Activated CD4-positive, alpha-beta T cell treated with anti-CD3 and anti-CD28 coated beads for 24 hours (primary cell): ENCODE measurements at regions not wholly inside any gene's neighbourhood (a gene's known extent, or its start where the extent isn't known, plus 50 kb on each side); places are given as distances from the start of the nearest gene placed in this dataset.

ENCODE experiments used
- DNase-seq, 2 donors: peaks; one replicate each; pipeline ENCODE4 v3.0.0-alpha.2; 2020; ENCODE audit warnings: low read depth in 2 of 2

DNA sequence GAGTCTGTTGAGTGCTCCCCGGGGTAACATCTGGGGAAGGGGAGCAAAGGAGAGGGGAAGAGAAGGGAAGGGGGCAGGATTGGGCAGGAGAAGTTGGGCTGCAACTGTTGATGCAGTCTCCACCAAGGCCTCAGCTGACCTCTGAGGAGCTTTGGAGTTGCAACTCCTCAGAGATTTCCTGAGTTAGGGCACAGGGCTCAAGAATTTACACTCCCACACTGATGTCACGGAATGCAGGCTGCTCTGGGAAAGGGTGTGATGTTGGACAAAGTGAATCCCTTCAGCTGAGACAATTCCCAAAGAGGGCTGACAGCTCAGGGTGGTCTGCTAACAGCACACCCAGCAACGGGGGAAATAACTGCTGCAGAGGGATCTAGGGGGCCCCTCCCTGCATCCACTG lies 295.6 kb downstream of the PCNX1 start:
- no peak for DNase-seq

DNA sequence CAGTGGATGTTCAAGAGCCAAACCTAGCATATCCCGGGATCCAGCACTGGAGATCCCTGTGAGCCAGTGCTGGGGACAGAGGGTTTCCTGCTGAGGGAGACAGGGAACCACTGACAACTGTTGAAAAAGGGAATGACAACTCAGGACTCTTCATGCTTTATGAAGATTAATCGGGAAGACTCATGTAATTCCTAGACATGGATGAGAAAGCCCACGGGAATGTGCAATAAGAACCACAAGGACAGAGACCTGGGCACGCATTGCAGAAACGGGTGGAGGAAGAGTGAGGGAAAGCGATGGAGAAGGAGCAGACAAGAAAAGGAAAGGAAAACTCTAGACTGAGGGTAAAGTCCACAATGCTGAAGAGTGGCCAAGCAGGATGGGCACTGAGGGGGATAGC lies 296.0 kb downstream of the PCNX1 start:
- no peak for DNase-seq

DNA sequence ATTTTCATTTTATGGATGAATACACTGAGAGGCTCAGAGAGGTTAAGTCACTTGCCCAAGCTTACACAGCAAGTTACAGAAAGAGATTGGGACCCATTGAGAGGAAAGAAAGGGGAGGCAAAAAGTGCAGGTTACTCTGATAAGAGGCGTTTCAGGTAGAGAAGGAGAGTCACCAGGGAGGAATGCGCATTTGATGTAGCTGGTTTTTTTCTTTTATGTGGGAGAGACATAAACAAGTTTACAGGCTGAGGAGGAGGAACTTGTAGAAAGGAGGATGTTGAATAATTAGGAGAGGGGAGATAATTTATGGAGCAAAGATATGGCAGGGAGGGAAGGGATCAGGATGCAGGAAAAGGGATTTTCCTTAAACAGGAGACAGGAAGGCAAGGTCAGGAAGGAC lies 297.0 kb downstream of the PCNX1 start:
- DNase-seq: no peak

DNA sequence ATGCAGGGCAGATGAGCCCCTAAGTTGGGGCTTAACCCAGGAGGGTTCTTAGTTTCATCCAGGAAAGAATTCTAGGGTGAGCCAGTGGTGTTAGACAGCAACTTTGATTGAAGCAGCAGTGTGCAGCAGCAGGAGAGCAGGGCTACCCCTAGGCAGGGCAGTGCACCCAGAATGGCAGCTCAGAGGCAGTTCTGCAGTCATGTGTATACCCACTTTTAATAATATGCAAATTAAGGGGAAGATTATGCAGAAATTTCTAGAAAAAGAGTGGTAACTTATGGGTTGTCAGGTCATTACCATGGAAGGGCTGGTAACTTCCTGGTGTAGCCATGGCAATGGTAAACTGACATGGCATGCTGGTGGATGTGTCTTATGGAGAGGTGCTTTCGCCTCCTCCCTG lies 297.5 kb downstream of the PCNX1 start:
- DNase-seq: no peak

DNA sequence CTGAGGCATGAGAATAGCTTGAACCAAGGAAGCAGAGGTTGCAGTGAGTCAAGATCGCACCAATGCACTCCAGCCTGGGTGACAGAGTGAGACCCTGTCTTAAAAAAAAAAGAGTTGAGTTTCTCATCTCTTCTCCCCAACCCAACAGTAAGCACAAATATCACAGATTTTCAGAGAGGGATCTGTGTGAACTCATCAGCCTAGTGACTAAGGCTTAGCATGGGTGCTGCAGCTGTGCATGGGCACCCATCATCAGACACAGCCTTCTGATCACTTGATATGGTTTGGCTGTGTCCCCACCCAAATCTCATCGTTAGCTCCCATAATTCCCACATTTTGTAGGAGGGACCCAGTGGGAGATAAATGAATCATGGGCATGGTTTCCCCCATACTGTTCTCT lies 298.9 kb downstream of the PCNX1 start:
- DNase-seq: no peak

DNA sequence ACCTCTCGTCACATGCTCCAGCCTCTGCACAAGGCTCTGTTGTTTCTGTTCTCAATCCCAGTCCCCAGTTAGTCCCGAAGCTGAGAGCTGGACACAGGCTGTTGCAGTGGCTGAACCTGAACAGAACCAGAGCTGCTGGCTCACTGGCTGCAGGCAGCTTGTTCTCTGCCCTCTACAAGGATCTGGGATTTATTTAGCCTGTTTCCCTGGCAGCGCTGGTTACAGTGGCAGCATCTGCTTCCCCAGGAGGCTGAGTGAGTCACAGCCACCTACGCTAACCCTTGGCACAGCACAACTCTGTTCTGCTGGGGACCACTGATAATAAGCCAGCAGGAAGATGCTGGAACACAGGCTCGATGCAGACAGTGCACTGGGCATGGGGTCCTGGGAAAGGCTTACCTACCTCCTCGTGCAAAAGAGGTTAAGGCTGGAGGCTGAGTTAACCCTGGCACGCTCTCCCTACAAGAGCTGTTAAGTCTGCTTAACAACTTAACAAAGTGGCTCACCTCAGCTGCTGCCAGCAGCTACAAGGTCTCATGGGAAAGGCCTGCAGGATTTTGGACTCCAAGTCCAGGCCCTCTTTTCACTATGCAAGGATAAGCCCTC lies 299.6 kb downstream of the PCNX1 start:
- DNase-seq: no peak

DNA sequence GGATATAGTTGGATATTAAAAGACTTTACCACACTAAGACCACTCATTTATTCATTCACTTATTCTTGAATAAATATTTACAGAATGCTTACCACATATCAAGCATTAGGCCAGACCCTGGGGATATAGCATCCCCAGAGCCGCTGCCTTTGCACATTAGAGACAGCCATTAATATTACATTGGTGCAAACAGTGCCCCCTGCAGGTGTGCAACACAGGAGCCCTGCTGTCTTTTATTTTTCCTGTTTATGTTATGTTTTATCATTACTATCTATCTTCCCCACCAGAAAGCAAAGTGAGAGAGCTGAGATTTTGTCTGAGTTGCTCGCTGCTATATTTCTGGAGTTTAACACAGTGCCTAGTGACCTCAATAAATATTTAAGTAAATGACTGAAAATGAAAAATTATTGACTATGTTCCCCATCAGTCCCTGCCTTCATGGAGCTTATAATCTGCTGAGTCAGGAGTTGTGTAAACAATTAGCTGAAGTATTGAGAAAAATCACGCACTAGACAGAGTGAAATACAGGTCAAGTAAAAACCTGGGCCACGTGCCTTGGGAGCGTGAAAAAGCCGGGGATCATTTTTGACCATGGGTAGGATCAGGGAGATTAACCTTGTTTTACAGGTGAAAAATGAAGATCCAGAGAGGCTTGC lies 301.6 kb downstream of the PCNX1 start:
- no peak for DNase-seq

DNA sequence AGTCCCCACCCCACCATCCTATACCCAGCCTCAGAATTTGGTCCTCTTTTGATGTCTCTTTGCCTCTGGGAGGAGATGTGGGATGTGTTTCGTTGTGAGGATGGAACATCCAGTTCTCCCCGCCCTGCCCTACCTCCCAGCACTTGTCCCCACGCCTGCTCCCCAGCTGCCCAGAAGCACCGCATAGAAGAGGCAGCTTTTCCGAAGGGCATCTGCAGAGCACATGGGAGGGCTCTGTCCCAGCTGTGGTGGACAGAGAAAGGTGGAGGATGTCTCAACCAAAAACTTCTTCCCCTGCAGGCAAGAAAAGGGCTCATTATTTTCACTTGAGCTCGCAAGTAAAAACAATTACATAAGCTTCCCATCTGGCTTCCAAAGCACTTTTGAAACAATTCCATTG lies 302.6 kb downstream of the PCNX1 start:
- no peak for DNase-seq

DNA sequence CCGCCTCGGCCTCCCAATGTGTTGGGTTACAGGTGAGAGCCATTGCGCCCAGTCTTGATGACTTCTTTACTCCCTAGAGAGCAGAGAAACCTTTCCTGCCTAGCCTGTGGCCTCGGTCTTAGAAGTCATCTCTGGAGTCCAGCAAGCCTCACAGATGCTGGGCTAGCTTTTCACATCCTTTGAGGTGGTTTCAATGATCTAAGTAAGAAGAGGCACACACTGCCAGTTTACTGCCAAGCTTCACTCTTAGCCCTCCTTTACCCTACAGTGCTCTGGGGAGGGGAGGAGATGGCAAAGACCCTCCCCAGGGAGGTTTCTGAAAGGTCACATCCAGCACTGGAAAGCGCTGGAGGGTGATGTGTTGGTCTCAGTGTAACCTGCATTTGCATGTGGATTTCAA lies 304.8 kb downstream of the PCNX1 start:
- DNase-seq: no peak

DNA sequence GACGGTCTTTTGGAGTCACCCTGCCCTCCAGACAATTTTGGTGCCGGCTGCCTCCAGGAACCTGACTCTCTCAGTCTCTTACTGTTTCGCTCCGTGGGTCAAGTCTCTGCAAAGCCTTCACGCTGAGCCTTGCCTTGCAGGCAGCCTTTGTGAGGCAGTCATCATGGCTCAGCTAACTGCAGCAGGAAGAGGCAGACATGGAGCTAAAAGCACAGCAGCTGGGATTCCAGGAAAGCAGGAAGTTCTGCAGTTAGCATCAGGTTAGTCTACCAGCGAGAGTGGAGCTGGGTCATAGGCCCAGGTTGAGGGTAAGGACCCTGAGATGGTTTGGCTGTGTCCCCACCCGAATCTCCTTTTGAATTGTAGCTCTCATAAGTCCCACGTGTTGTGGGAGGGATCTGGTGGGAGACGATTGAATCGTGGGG lies 305.4 kb downstream of the PCNX1 start:
- DNase-seq: no peak

DNA sequence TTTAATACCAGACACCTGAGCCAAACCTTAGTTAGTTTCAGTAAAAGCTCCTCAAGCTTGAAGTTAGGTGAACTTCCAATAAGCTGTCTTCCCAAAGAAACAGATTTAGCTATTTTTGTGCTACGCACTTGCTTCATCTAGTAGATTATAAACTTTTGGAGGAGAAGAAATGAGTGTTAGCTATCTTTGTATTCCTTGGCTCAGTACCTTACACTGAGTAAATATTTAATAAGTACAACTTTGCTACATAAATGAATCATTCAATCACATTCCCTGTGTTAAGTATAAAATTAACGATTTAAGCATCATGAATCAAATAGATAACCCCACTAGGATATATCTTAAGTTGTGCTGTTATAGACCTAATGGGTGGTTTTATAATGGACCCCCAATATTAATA lies 307.0 kb downstream of the PCNX1 start:
- no peak for DNase-seq

DNA sequence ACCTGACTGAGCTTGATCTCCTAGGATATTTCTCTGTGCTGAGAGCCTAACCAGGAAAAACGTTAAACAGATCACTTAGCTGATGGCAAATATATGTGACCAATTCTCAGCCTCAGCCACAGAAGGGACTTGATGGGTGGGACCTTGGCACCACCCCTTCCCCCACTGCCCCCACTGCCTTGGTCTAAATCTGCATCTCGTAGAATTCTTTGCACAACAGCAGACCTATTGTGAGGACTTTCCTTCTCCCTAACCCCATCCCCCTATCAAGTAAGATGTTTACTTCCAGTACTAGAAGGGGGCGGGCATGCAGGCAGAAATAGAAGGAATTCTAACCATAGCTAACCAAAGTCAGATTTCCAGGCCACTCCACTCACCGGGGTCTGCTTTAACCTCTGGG lies 313.2 kb downstream of the PCNX1 start:
- no peak for DNase-seq

DNA sequence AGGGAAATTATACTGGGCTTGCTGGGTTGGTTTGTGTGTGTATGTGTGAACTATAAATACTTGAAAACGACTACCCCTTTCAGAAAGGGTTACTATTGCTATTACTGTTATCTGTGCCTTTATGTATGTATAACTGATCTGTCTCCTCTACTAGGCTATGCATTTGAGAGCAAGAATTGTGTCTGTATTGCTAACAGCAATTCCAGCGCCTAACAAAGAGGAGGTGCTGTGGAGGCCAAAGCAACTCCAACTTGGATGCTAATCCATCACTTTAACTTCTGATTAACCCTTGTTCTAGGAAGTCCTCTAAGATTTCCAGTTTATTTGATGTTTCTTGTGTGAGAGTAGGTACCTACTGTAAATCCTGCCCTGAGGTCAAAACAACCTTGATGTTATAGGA lies 313.9 kb downstream of the PCNX1 start:
- no peak for DNase-seq

DNA sequence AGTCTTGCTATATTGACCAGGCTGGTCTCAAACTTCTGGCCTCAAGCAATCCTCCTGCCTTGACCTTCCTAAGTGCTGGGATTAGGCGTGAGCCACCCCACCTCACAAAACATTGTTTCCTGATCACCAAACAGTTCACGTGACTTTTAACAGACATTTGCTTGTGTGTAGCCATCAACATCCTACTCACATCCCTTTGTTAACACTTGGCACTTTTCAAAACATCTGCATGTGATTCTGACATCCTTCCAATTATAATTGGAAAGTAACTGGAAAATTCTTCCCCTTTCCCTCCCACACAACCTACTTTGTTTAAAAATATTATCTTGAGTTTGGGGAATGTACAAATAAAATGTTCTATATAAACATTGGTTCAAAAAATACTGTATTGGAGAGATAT lies 317.9 kb downstream of the PCNX1 start:
- no peak for DNase-seq

DNA sequence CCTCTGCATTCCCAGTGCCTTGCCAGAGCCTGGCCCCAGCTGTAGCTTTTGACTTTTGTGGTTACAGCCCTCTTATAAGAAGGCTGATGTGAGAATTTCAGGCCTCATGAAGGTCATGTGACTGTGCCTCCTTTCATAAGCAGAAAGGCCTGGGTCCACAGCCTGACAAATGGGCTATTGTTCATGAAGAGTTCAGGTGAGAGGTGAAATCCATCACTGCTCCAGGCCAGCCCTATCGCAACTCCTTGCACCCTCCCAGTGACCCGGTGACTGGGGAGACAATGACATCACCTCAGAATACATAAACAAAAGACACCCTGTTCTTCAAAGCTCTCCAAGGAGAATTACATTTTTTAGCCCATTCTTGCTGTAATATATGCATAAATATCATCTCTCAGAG lies 321.5 kb downstream of the PCNX1 start:
- no peak for DNase-seq

DNA sequence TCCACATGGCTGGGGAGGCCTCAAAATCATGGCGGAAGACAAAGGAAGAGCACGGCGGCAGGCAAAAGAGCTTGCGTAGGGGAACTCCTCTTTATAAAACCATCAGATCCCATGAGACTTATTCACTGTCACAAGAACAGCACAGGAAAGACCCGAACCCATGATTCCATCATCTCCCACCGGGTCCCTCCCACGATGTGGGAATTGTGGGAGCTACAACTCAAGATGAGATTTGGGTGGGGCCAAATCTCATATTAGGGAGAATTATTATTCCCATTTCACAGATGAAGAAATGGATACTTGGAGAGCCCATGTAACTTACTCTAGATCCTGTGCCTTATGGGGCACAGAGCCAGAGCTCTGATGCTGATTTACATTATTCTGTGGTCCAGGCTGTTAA lies 322.6 kb downstream of the PCNX1 start:
- no peak for DNase-seq

DNA sequence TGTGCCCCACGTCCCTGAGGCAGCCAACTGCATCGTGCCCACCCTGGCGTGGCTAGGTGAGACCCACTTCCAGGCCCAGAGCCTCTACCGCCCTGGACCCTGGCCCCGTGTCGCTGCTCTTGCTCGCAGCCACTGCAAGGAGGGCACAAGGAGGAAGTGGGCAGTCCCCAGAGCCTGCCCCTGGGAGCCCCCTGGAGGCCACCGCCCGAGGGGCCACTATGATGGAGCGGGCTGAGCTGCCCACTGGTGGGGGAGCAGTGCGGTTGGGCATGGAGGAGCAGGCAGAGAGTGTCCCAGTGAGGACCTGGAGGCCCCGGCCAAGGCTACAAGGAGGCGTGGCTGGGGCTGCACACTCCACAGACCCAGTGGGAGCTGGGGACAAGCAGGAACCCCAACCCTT lies 323.6 kb downstream of the PCNX1 start:
- DNase-seq: no peak

DNA sequence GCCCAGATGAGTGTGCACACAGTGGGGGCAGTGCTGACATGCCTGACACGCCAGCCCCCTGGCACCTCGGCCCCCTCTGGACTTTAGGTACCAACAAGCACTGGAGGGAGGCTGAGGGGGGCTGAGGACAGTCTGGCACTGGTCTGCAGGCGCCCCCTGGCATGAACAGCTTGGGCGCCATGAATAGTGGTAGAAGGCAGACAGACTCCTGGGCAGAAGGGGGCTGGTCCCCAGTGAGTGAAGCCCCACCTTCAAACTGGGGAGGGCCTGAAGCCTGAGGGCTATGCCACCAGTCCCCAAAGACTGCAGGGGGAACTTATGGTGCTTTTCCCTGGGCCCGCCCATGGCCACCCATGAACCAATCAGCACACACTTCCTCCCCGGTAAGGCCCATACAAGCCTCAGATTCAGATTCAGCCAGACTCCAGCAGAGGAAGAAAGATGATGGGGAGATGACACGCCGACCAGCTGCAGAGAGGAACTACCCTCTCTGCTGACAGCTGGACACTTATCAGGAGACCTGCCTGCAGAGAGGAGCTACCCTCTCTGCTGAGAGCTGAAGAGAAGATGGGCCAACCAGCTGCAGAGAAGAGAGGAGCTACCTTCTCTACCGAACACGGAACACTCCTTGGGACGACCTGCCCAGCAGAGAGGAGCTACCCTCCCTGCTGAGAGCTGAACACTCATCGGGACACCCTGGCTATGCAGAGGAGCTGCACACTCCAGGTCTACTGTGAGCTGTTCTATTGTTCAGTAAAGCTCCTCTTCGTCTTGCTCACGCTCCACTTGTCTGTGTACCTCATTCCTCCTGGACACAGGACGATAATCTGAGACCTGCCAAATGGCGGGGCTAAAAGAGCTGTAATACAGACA lies 324.5 kb downstream of the PCNX1 start:
- DNase-seq: no peak

DNA sequence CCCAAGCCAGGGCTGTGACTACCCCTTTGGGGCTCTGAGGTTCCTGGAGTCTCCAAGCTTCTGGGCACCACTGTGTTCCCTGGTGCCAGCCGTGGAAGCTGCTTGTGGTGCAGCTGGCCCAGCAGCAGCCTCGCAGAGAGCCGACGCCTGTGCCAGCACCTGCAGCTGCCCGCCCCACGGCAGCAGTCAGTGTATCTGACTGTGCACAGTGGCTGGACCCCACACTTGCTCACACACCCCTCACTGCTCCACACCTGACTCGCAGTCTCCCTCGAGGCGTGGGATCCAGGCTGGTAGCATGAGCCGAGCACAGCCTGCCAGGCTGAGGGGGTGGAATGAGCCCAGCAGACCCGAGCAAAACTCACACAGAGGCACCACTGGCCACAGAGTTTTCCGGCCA lies 325.2 kb downstream of the PCNX1 start:
- DNase-seq: no peak

DNA sequence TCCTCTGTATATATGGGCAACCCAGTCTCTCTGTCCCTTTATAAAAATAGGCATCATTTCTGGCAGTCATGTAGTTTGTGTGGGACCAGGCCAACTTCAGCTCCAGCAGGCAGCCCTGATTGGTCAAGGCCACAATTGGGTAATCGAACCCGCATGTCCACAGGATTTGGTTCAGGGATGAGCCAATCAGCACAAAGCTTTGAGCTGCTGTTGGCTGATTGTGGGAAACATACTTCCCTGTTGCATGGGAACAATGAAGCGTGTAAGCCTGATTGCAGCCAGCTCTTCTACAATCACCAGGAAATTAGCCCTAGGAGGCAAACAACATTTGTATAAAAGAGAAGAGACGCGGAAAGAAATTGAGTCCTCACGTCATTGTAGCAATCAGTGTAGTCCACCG lies 328.6 kb downstream of the PCNX1 start:
- no peak for DNase-seq

DNA sequence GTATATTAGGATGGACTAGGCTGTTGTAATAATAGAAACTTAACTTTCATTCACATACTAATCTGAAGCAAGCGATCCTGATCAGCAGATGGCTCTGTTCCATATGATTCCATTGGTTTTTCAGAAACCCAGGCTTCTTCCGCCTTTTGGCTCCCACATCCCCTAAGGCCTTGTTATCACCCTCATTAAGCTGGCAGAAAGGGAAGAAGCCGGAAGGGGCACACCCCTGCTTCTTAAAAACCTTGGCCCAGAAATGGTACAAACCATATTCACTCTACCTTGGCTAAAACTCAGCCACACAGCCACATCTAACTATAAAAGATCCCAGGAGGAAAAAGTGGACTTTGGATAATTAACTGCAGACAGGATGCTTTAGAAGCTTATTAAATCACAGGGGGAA lies 329.2 kb downstream of the PCNX1 start:
- DNase-seq: no peak

DNA sequence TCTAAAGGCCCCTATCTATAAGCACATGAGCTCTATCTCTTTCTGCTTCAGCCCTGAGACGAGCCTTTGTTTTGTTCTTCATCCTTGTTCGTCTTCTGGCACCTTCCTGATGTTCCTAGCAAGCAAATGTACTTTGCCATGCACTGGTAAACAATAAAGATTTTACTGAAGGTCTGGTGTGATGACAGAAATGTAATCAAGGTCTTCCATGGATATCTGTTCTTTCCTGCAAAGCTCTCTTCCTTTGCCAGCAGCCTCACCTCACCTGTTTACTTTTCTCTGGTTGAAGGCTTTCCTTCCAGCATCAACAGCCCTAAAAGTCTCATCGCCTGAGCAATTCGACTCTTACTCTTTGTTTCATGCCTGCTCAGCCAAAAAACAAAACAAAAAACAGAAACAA lies 330.3 kb downstream of the PCNX1 start:
- no peak for DNase-seq

DNA sequence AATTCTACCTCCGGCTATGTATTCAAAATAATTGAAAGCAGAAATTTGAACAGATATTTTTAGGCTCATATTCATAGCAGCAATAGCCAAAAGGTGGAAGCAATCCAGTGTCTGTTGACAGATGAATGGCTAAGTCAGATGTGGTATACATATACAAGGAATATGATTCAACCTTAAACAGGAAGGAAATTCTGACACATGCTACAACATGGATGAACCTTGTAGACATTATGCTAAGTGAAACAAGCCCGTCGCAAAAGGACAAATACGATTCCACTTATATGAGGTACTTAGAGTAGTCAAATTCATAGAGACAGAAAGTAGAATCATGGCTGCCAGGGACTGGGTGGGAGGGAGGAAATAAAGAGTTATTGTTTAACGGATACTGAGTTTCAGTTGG lies 331.6 kb downstream of the PCNX1 start:
- DNase-seq: no peak
